Liver (tissue), 3 donors: ENCODE measurements at regions not wholly inside any gene's neighbourhood (a gene's known extent, or its start where the extent isn't known, plus 50 kb on each side); places are given as distances from the start of the nearest gene placed in this dataset.
A peak's percentile ranks its signal among the peaks of the same experiment; 100 is the strongest.

Source experiments
- EGR1 ChIP-seq, 2 donors: IDR thresholded peaks; 2 replicates each; pipeline ENCODE4 v1.6.1; 2016 to 2018; ENCODE audit warnings: antibody characterized with exemption in 2 of 2, low read depth in 2 of 2
- FOXA1 ChIP-seq: IDR thresholded peaks from 2 replicates; pipeline ENCODE4 v1.6.1; 2016; ENCODE audit warnings: antibody characterized with exemption
- GABPA ChIP-seq, 2 donors: IDR thresholded peaks in 1 of 2; conservative IDR thresholded peaks in 1 of 2; 2 replicates each; pipeline ENCODE4 v1.6.1; 2016; ENCODE audit warnings: antibody characterized with exemption in 2 of 2, mild to moderate bottlenecking in 1 of 2, moderate library complexity in 1 of 2
- JUND ChIP-seq, 2 donors: IDR thresholded peaks; 2 replicates each; pipeline ENCODE4 v1.6.1; 2016; ENCODE audit warnings: antibody characterized with exemption in 2 of 2
- RAD21 ChIP-seq, 2 donors: IDR thresholded peaks; 2 replicates each; pipeline ENCODE4 v1.6.1; 2016; ENCODE audit warnings: antibody characterized with exemption in 2 of 2, mild to moderate bottlenecking in 2 of 2
- RXRA ChIP-seq, 2 donors: IDR thresholded peaks; 2 replicates each; pipeline ENCODE4 v1.6.1; 2017 to 2018; ENCODE audit warnings: antibody characterized with exemption in 2 of 2, mild to moderate bottlenecking in 1 of 2
- SP1 ChIP-seq: IDR thresholded peaks from 2 replicates; pipeline ENCODE4 v1.6.1; 2018; ENCODE audit warnings: antibody characterized with exemption, mild to moderate bottlenecking
- TAF1 ChIP-seq: conservative IDR thresholded peaks from 2 replicates; pipeline ENCODE4 v1.6.1; 2016; ENCODE audit warnings: antibody characterized with exemption, mild to moderate bottlenecking
- YY1 ChIP-seq: IDR thresholded peaks from 2 replicates; pipeline ENCODE4 v1.6.1; 2016; ENCODE audit warnings: antibody characterized with exemption, mild to moderate bottlenecking
- TF ChIP-seq, protein P1 (sequence below): fragments of 150-350 bp; IDR thresholded peaks from 2 replicates; pipeline ENCODE4 v1.5.1; 2017; ENCODE audit warnings: improper control_type of control experiment, low read depth, low read length; ENCODE audit not compliant: missing input control
- TF ChIP-seq, protein P2 (sequence below): IDR thresholded peaks from 2 replicates; pipeline ENCODE4 v1.6.1; 2016; ENCODE audit warnings: antibody characterized with exemption
- TF ChIP-seq, protein P3 (sequence below): IDR thresholded peaks from 2 replicates; pipeline ENCODE4 v1.6.1; 2016; ENCODE audit warnings: antibody characterized with exemption, mild to moderate bottlenecking
- TF ChIP-seq, protein P4 (sequence below): IDR thresholded peaks from 2 replicates; pipeline ENCODE4 v1.6.1; 2016; ENCODE audit warnings: antibody characterized with exemption
- TF ChIP-seq, protein P5 (sequence below): IDR thresholded peaks from 2 replicates; pipeline ENCODE4 v1.6.1; 2016; ENCODE audit warnings: antibody characterized with exemption
- donor health status: healthy.
- donor health status: healthy.

DNA sequence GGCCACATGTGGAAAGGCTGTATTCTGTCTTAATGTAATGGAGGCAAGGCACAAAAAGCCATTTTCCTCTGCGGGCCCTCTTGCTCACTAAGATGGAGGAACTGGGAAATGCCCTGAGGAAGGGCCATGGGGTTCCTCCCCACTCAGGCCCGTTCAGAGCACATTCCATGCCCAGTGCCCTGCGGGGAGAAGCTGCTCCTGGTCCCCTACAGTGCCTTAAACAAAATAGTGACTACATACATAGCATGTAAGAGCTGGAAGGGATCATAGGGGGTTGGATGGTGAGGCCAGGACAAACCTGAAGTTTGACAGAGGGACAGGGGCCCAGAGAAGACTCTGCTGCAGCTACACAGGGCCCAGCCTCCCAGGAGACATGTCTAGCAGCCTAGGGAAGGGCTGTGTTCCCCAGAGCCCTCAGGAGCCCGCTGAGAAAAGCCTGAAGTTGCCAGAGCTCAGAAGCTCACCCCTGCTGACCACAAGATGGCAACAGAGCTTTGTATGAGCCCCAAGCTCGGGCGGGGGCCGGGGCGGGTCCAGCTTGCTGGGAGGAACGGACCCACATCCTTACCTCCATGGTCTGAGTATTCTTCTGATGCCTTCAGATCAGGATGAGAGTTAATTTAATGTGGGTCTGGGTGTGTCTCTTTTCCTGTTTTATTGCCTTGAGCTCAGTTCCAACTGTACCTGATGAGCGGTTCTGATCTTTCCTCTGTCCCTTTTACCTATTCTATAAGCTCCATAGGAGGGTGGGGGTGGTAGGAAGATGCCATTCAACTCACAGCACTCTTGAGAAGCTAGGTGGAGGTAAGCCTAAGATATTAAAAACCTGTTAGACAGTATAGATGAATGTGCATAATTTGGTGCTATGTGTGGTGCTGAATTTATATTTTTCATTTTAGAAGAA is 242.9 kb downstream of the CDC5L start:
- TF ChIP-seq JUND (IDR thresholded peaks at IDR 0.05) (no peak), TAF1 (no peak), SP1 (no peak), RAD21 (IDR thresholded peaks at IDR 0.05) (peak; percentile 46 to 76), YY1 (no peak), GABPA (IDR thresholded peaks at IDR 0.05 in 1 of 2, conservative IDR thresholded peaks at IDR 0.05 in 1 of 2) (no peak), EGR1 (IDR thresholded peaks at IDR 0.05; ENCODE audit: low read depth in 2 of 2) (no peak), RXRA (IDR thresholded peaks at IDR 0.05) (no peak), FOXA1 (no peak)
- TF ChIP-seq, protein P1, sequence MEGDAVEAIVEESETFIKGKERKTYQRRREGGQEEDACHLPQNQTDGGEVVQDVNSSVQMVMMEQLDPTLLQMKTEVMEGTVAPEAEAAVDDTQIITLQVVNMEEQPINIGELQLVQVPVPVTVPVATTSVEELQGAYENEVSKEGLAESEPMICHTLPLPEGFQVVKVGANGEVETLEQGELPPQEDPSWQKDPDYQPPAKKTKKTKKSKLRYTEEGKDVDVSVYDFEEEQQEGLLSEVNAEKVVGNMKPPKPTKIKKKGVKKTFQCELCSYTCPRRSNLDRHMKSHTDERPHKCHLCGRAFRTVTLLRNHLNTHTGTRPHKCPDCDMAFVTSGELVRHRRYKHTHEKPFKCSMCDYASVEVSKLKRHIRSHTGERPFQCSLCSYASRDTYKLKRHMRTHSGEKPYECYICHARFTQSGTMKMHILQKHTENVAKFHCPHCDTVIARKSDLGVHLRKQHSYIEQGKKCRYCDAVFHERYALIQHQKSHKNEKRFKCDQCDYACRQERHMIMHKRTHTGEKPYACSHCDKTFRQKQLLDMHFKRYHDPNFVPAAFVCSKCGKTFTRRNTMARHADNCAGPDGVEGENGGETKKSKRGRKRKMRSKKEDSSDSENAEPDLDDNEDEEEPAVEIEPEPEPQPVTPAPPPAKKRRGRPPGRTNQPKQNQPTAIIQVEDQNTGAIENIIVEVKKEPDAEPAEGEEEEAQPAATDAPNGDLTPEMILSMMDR, result peak; percentile 25
- TF ChIP-seq, protein P2, sequence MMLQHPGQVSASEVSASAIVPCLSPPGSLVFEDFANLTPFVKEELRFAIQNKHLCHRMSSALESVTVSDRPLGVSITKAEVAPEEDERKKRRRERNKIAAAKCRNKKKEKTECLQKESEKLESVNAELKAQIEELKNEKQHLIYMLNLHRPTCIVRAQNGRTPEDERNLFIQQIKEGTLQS, result no peak
- TF ChIP-seq, protein P3, sequence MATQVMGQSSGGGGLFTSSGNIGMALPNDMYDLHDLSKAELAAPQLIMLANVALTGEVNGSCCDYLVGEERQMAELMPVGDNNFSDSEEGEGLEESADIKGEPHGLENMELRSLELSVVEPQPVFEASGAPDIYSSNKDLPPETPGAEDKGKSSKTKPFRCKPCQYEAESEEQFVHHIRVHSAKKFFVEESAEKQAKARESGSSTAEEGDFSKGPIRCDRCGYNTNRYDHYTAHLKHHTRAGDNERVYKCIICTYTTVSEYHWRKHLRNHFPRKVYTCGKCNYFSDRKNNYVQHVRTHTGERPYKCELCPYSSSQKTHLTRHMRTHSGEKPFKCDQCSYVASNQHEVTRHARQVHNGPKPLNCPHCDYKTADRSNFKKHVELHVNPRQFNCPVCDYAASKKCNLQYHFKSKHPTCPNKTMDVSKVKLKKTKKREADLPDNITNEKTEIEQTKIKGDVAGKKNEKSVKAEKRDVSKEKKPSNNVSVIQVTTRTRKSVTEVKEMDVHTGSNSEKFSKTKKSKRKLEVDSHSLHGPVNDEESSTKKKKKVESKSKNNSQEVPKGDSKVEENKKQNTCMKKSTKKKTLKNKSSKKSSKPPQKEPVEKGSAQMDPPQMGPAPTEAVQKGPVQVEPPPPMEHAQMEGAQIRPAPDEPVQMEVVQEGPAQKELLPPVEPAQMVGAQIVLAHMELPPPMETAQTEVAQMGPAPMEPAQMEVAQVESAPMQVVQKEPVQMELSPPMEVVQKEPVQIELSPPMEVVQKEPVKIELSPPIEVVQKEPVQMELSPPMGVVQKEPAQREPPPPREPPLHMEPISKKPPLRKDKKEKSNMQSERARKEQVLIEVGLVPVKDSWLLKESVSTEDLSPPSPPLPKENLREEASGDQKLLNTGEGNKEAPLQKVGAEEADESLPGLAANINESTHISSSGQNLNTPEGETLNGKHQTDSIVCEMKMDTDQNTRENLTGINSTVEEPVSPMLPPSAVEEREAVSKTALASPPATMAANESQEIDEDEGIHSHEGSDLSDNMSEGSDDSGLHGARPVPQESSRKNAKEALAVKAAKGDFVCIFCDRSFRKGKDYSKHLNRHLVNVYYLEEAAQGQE, result no peak
- TF ChIP-seq, protein P4, sequence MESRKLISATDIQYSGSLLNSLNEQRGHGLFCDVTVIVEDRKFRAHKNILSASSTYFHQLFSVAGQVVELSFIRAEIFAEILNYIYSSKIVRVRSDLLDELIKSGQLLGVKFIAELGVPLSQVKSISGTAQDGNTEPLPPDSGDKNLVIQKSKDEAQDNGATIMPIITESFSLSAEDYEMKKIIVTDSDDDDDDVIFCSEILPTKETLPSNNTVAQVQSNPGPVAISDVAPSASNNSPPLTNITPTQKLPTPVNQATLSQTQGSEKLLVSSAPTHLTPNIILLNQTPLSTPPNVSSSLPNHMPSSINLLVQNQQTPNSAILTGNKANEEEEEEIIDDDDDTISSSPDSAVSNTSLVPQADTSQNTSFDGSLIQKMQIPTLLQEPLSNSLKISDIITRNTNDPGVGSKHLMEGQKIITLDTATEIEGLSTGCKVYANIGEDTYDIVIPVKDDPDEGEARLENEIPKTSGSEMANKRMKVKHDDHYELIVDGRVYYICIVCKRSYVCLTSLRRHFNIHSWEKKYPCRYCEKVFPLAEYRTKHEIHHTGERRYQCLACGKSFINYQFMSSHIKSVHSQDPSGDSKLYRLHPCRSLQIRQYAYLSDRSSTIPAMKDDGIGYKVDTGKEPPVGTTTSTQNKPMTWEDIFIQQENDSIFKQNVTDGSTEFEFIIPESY, result no peak
- TF ChIP-seq, protein P5, sequence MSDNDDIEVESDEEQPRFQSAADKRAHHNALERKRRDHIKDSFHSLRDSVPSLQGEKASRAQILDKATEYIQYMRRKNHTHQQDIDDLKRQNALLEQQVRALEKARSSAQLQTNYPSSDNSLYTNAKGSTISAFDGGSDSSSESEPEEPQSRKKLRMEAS, result no peak
